GM13976 (cell line): ENCODE measurements at regions not wholly inside any gene's neighbourhood (a gene's known extent, or its start where the extent isn't known, plus 50 kb on each side); places are given as distances from the start of the nearest gene placed in this dataset.
"Not testable (repeated sequence)": the region's sequence is repeated elsewhere in the genome, so short reads cannot be mapped to it uniquely, and the experiment has no call there.

Experiments used
- DNase-seq: peaks from one replicate; pipeline ENCODE4 v3.0.0; 2012; ENCODE audit warnings: low spot score
- CTCF ChIP-seq: IDR thresholded peaks from 2 replicates; pipeline ENCODE4 v1.5.1; 2012; ENCODE audit warnings: borderline replicate concordance, mild to moderate bottlenecking; ENCODE audit not compliant: insufficient read depth; ENCODE audit errors: extremely low read depth, missing control alignments, control extremely low read depth
- in situ Hi-C: fragments of 300-500 bp; cut with MboI; formaldehyde crosslinking; loops from one replicate; pipeline ENCODE4 v1.12.0; 2022; ENCODE audit warnings: low sequenced_read_pairs, mixed read lengths, inconsistent platforms; ENCODE audit not compliant: unreplicated experiment

GRCh38 chr4:127309369-127310102 lies 323.2 kb upstream of the INTU start:
- no peak for TF ChIP-seq CTCF

GRCh38 chr4:127311371-127311770 lies 321.4 kb upstream of the INTU start:
- in situ Hi-C loops = no loop called here
- TF ChIP-seq CTCF = no peak
- no peak for DNase-seq

More at GRCh38 chr4:127309369-127310102, 323.2 kb upstream of the INTU start:
- no peak for DNase-seq
- in situ Hi-C loops = no loop called here

GRCh38 chr4:127311924-127312323 lies 320.8 kb upstream of the INTU start:
- in situ Hi-C loops = no loop called here
- TF ChIP-seq CTCF = no peak
- DNase-seq = no peak

GRCh38 chr4:127313767-127314166 lies 319.0 kb upstream of the INTU start:
- in situ Hi-C loops = no loop called here
- TF ChIP-seq CTCF = no peak
- no peak for DNase-seq

GRCh38 chr4:127327491-127327890 lies 305.3 kb upstream of the INTU start:
- DNase-seq = no peak
- in situ Hi-C loops = no loop called here
- TF ChIP-seq CTCF = no peak

- TF ChIP-seq CTCF = no peak
- no peak for DNase-seq
- in situ Hi-C loops = no loop called here
These were observed 297.6 kb upstream of the INTU start for GRCh38 chr4:127335073-127335620.

- no peak for TF ChIP-seq CTCF
- no peak for DNase-seq
- in situ Hi-C loops = no loop called here
These were observed 297.0 kb upstream of the INTU start for GRCh38 chr4:127335732-127336131.

GRCh38 chr4:127343123-127343522 lies 289.6 kb upstream of the INTU start:
- DNase-seq, in situ Hi-C loops: not testable (repeated sequence)
